GM18868 (cell line): ENCODE measurements at regions not wholly inside any gene's neighbourhood (a gene's known extent, or its start where the extent isn't known, plus 50 kb on each side); places are given as distances from the start of the nearest gene placed in this dataset.

ENCODE experiments used
- ATAC-seq: cut with Tn5 transposase; IDR thresholded peaks from one replicate; pipeline ENCODE4 v1.9.1; 2021; ENCODE audit warnings: mild to moderate bottlenecking, moderate library complexity; ENCODE audit not compliant: unreplicated experiment

DNA sequence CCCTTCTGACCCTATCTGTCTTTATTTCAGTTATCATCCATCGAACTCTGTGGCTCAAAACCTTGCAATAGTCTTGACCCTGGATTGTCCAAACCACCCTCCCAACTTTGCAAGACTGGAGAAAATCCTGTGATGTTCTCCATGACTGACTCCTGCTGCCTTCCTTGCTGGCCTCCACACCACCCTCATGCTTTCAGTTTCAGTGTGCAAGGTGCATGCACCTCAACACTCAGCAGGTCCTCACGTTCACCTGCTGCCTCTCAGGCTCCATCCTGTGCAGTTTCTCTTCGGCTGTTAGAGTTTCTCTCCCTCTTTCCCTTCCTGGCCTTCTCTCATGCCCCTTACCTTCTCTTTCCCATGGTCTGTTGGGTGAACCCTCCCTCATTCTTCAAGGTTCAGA lies 59.4 kb upstream of the ASIC2 start:
- no peak for ATAC-seq

DNA sequence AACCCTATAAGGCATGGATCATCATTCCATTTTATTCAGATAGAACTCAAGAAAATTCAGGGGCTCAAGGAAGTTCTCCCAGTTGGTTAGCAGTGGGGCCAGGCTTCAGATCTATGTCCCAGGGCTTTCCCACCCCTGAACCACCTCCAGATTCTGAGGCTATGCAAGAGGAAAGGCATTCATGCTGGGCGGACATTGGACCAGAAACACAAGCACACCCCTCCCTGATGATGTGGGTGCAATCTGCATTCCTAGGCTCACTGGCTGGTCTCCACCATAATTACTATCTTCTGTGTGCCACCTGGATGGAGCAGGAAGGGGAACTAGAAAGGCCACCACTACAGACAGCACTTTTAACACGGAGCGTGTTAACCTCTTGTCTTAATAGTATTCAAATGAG lies 63.2 kb upstream of the ASIC2 start:
- ATAC-seq: no peak

DNA sequence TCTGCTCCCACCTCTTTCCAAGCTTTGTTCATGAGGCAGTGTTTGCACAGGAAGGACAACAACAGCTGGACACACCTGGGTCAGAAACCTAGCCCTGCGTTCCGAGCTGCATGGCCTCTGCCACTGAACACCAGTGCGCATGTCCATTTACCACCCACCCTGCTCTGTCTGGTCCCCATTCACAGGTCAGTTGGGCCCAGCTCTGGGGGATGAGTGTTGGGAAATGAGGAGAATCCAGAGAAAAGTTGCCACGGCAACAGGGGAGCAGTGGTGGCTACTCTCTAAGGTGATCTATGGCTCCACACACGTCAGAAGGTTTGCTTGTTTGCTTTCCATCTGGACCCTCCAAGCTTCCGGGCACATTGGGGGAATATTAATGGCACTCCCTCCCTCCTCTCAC lies 70.4 kb upstream of the ASIC2 start:
- ATAC-seq: no peak

DNA sequence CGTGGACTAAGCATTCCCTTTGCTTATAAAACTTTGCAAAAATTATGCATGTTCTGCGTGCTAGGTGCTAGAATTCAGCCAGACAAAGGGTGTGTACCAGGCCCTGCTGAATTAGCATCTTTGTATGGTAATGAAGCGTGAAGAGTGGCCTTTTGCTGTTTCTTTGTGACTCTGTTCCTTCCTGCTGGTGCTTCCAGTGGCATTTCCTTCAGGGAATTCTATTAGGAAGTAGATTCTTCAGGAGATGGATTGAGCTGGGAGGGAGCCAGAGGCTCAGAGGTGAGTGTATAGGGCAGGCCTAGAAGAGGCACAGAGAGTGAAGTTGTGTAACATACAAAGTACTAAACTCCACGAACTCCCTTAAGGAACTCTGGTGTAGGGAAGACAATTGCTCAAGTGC lies 73.9 kb upstream of the ASIC2 start:
- no peak for ATAC-seq

DNA sequence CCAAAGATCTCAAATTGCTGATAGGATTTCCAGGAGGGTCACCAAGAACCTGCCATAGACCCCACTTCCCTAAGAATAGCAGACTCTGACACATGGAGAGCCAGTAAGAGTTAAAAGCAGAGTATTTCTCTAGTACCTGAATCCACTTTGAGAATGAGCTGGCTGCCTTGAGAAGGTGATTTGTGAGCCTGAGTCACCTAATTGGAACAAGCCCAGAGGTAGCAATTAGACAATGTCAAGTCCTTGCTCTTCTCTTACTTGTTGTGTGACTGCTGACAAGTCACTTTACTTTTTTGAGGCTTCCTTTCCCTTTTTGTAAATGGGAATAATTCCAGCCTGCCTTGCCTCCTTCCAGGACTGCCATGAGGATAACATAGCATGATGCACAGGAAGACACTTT lies 76.1 kb upstream of the ASIC2 start:
- no peak for ATAC-seq

DNA sequence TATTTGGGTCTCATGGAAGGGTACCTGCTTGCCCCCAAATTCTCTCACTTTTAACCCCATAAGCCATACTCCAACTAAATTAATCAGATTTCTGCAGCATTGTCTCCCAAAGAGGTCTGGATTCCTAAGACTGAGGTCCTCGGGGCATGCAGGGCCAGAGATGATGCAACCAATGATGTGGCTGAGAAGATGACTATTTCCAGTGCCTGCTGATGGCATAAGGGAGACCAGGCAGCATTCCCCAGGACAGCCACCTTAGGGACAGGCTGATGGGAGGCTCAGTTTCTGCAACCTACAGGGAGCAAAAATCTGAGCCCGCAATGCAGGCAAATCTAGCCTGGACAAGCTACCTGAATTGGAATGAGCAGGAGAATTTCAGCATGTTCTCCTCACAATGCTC lies 76.8 kb upstream of the ASIC2 start:
- no peak for ATAC-seq

DNA sequence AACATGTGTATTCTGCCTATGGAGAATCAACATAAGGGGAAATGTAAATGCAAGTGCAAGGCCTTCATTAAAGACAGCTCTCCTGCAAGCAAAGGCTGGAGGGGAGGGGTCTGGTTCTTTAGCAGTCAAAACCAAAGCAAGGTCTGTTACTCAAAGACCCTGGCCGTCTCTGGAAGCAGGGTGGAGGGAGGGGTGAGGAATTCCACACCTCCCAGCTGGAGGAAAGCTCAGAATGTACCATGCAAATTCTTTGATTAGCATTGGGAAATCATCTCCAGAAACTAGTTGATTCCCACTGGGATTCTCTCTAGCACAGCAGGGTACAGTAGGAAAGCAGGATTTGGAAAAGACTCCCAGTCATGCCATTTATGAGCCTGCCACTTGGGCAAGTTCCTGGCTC lies 77.3 kb upstream of the ASIC2 start:
- no peak for ATAC-seq

DNA sequence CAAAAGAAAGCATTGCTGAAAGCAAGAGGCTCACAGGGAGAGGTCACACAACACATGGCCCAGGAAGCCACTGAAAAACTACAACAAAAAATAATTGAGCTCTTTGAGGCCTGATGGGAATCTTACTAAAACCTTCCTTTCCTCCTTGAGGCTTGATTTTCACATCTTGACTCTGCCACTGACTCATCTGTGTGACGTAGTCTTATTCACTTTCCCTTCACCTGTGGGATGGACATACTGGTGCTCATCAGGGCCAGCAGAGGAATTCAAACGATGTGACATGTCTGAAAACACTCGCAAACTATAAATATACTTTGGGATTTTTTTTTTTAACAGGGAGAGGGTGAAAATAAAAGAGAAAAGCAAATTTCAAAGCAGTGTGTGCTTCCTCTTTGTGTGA lies 78.3 kb upstream of the ASIC2 start:
- ATAC-seq: no peak

DNA sequence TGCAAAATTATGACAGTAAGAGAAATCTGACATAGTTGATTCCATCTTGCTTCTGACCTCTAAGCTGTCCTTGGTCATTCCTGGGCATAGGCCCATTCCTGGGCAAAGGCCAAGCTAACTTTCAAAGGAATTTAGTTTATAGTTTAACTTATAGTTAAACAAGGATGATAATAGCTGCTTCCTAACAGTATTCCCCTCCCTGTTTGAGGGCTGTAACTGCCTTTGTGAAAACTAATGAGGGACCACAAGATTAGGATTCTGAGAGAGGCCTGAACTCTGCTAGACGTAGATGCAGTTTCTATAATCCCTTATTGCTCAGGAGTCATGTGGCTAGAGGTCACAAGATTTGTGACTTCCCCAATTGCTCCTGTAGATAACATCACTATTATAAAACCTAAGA lies 80.2 kb upstream of the ASIC2 start:
- no peak for ATAC-seq

DNA sequence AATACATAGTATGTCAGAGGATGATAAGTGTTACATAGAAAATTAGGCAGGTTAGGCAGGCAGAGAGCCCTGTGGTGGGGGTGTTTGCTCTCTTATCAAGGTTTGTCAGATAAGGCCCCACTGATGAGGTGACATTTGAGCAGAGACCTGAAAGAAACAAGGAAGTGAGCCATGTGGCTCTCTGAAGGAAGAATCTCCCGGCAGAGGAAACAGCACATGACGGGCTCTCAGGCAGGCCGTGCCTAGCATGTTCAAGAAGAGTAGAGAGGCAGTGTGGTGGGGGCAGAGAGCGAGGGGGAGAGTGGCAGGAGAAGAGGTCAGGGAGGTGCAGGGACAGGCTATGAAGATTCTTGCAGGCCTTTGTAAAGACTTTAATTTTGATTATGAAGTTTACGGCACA lies 82.0 kb upstream of the ASIC2 start:
- no peak for ATAC-seq

DNA sequence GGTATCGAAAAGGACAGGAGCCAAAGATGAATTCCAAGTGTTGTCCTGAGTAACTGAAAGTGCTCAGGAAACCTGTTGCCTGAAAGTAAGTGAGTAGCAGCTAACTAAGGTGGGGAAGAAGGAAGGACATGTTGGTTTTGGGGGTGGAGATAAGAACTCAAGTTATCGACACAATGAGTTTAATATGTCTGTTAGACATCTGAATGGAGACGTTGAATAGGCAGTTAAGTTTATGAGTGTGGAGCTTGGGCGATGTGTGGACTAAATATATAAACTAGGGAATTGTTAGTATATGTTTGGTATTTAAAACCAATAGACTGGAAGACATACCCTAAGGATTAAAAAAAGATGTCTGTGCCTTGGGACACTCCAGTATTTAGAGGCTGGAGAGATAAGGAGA lies 82.7 kb upstream of the ASIC2 start:
- no peak for ATAC-seq

DNA sequence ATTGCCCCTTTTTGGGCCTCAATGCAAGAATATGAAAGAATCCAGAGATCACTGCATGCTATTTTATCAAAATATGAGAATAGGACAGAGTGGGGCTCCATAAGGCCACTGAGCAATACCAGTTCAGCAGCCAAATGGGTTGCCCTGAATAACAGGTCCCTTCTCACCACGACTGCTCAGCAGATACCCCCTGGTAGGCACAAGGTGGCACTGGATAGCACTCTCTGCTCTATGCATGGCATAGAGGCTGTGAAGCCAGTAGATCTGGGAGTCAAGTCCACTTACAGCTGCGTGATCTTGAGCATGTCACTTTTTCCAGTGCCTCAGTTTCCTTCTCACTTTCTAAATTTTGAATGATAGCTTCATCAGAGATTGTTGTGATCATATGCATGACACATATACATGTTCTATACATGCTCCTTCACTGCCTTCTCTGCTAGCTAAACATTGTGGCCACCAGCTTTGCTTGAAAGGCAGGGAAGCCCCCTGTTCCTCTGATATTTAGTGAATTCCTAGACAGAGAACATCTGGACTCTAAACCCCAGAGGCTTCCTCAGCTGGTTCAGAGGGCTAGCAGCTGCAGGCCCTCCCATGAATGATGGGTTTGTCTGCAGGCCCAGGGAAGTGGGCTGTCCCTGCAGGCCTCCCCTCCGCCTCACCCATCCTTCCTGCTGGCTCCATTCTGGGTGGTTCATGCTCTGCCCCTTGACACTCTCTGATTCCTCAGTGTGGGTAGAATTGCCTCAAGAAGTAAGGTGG lies 84.9 kb upstream of the ASIC2 start:
- no peak for ATAC-seq

DNA sequence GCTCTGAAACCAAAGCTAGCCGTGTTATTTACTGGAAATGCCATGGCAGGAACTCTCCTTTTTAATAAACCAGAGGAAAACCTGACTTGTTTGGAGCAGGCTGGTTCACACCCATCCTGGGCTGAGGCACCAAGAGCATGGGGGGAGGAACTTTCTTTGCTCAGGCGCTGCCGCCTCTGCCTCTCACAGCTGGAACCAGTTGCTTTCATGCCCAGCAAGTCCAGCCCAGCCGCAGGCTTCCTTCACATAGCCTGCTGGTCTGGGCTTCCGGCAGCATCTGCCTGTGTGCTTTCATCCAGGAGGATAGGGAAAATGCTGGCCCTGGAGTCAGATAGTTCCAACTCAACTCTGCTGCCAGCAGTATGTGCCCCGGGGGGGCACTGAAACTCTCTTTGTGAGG lies 88.1 kb upstream of the ASIC2 start:
- ATAC-seq: no peak

DNA sequence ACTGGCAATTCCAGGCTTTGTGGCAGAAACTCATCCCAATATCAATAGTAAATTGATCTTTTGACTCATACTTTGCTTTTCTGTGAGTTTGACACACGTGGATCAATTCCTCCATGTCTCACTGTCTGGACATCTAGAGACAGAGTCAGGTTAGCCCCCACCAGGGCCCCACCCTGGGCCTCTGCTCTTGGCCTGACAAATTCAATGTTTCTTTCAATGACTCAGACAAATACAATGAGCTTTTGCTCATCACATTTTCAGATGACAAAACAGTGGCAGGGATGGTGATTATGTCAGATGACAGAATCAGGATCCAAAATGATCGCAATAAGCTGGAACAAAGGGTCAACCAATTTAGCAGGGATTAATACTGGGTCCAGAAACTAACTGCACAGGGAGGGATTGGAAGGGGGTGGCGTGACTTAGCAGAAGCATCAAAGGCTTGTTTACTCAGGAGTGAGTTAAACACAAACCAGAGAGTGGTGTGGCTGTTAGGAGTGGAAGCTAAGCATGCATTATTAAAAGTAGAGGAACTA lies 90.5 kb upstream of the ASIC2 start:
- no peak for ATAC-seq

DNA sequence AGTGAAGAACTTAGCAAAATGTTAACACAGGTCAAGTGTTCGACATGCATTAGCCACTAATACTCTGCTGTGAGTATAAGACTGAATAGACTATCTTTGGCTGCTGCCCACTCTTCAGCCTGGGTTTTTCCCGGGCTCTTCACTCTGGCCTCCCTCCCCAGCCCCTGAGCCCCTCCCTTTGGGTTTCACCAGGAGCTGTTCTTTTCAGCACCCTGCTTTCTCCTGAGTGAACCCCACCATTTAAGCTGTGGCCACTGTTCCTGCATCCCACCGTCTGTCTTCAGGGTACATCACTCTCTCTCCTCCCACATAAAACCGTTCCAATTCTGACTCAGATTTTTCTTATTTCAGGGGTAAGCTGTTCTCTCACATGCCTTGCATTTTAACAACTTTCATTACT lies 92.0 kb upstream of the ASIC2 start:
- no peak for ATAC-seq

DNA sequence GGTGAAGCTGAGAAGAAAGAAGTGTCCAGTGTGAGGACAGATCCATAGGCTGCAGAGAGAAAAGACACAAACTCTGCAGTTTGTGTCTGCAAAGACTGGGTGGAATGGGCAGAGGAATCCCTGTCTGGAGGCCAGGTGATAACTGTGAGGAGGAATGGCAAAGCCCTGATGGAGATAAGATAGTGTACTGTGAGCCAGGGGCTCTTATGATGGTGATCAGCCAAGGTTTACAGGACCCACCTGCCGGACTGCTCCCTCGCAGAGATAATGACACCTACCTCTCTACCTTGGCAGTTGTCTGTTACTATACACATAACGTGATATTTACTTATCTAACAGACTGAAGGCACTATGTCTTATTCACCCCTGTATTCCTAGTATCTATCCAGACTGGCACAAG lies 92.6 kb upstream of the ASIC2 start:
- no peak for ATAC-seq

DNA sequence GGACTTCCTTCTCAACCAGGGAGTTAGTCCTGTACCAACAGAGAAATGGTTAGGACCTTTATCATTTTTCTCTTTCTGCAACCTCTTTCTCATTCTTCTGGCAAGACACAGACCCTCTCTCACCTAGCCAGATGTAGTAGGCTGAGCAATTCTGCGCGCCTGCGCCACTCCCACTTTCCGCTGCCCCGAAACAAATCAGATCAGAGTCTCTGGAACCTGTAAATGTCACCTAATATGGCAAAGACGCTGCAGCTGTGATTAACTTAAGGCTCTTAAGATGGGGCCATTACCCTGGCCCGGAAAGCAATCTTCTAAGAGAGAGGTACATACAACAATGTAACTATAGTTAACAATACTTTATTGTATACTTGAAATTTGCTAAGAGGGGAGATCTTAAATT lies 94.3 kb upstream of the ASIC2 start:
- ATAC-seq: no peak

DNA sequence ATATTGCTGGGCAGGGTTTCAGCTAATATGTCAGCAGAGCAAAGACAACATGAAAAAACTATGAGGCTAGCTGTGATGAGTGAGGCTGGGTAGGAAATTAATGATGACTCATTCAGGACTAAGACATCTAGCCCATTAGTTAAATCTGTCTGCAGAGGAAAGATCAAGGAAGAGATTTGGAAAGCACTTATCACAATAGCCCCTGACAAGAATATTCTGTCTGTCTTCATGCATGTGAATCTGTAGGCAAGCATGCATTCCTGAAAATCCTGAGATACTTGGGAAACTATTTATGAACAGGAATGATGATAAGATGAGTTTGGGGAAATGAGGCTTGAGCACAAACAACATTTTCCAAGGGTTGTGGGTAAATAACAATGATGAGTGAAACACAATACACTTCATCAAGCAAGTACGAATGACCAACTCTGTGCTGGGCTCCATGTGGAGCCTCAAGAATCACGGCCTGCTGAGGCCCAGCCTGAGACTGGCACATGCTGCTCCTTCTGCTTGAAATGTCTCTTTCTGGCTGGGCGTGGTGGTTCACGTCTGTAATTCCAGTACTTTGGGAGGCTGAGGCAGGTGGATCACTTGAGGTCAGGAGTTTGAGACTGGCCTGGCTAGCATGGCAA lies 96.5 kb upstream of the ASIC2 start:
- ATAC-seq: no peak

DNA sequence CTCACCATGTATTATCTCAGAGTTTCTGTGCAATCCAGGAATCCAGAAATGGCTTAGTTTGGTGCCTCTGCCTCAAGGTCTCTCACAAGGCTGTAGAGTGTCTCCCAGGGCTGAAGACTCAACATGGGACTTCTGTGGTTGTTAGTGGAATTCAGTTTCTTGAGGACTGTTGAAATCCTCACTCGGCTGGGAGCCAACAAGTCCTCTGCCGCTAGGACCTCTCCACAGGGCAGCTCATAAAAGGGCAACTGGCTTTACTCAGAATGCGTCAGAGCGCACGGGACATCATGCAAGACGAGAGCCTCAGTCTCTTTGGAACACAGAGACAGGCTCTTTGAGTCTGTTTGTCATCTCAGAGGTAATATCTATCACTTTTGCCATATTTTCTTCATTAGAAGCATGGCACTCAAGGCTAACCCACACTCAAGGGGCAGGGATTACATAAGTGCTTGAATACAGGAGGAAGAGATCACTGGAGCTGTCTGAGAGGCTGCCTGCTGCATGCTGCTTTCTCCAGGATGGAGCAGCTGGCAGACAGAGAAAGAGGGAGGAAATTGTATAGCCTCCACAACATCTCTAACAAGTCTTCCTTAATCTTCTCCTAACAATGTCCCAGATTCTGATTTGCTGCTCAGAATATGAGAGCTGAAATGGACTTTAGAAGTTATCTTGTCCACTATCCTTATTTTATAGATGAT lies 97.5 kb upstream of the ASIC2 start:
- no peak for ATAC-seq

DNA sequence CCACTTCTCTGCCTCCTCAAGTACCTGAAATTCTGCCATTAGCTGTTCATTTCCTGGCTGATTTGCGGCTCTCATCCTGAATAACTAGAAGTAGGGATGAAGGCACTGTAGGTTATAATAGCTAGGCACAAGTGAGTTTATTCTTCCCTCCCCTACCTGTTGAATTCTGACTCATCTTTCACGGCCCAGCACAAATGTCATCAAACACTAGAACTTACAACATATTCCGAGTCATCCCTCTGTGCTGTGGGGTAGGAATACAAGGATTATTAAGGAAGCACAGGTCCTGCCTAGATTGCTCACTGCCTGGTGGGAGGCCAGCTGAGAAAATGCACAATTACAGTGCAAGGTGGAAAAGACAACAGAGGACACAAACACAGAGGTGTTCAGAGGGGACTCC lies 103.7 kb upstream of the ASIC2 start:
- no peak for ATAC-seq

DNA sequence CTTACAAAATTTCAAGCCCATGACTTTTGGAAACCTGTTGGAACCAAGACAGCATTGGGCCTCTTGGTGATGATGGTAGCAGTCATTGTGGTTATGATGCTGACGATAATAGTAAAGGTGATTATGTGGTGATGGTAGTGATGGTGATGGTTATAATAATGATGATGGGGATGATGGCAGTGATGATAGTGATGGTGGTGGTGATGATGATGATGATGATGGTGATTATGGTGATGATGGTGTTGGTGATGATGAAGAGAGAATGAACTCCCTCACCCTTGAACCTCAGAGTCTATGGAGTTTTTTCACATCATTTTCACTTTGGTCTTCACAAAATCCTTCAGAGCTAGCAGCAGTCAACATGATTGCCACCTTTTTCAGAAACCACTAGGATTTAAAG lies 105.3 kb upstream of the ASIC2 start:
- no peak for ATAC-seq

DNA sequence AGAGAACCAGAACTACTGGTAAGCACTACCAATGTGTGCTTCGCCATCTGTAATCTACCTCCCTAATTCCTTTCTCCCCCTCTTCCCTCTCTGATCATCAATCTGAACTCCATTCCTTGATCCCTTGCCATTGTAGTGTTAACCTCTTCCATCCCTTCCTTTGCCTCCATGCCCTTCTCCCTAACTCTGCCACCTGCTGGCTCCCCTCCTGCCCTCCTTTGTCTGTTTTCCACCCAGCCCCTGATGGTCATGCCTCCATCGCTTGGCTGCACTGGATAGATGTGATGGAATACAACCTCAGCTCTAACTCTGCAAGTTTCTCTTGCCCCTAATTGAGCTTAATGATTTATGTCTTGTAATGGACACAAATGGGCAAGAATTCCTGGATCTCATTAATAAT lies 108.2 kb upstream of the ASIC2 start:
- no peak for ATAC-seq
